PC-9 (cell line): ENCODE measurements at regions not wholly inside any gene's neighbourhood (a gene's known extent, or its start where the extent isn't known, plus 50 kb on each side); places are given as distances from the start of the nearest gene placed in this dataset.
"Not testable (repeated sequence)": the region's sequence is repeated elsewhere in the genome, so short reads cannot be mapped to it uniquely, and the experiment has no call there.

Experiments
- CTCF ChIP-seq: fragments of 200-600 bp; sonication (generic); conservative IDR thresholded peaks from 2 replicates; pipeline ENCODE4 v1.6.1; 2017; ENCODE audit warnings: mixed run types, antibody characterized with exemption, mild to moderate bottlenecking, moderate library complexity
- EZH2 ChIP-seq: fragments of 200-600 bp; sonication (generic); IDR thresholded peaks from 2 replicates; pipeline ENCODE4 v1.8.0; 2017; ENCODE audit warnings: antibody characterized with exemption, low read depth

GRCh38 chr12:78379065-78379464 is 485.5 kb upstream of the SYT1 start:
- not testable (repeated sequence) for TF ChIP-seq CTCF, EZH2
